ENCODE measurements at regions not wholly inside any gene's neighbourhood (a gene's known extent, or its start where the extent isn't known, plus 50 kb on each side); places are given as distances from the start of the nearest gene placed in this dataset.

DNA sequence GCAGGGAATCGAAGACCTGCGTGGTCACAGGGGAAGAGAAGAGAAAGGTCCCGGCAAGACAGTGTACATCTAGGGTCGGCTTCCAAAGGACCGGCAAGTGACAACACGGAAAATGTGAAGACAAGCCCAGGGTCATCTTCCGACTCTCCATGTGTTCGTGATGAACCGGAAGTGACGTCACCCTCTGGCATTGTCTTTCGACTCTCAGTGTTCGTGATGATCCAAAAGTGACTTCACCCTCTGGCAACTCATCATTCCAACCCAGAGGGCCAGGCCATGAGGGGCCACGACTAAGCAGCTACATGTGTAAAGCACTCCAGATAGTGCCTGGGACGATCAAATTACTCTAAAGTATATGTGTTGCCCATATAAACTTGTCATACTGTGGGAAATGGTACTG lies 290.8 kb downstream of the THBS2 start:
- Histone ChIP-seq H3K4me3 (no peak overlapping the region), H3K4me1 (no peaks in the 10 kb centered on the region), H3K9me3 (peaks cover 3% of the 10 kb centered on the region; the same call in 1 of the 3 replicates), H3K27ac (no peak overlapping the region), H3K4me2 (no peak overlapping the region)
- no peak for FAIRE-seq
- ChIA-PET POLR2A (no interaction called here), CTCF (no interaction called here)
- no peak for DNase-seq (ENCODE audit: low read depth in 1 of 2, low spot score in 1 of 2)
- WGBS (ENCODE audit: missing lambda C conversion rate), result 58% methylated on average over 14 of the region's 14 CpGs
- no peak for ATAC-seq
- TF ChIP-seq EP300 (IDR thresholded peaks at IDR 0.05), result no peak

DNA sequence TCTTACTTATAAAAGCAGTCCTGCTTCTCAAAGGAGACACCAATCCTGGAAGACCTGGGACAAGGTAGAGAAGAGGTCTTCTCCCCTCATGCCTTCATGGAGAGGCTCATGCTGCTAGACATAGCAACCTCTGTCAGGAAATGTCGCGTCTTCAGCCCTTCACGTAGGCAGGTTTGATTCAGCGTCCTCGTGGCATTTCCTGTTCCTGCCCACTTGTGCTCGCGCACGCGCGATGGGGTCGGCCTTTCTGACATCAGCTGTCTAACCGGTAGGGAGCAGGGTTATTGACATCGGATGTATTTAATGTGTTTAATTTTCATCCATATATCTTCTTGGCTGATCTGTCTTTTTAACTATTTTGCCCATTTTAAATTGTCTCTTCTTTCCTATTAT lies 292.4 kb downstream of the THBS2 start:
- no peak for TF ChIP-seq POLR2AphosphoS2 (conservative IDR thresholded peaks at IDR 0.05; ENCODE audit: low read length)
- TF ChIP-seq CEBPB (IDR thresholded peaks at IDR 0.05), result no peak
- TF ChIP-seq, protein P1, sequence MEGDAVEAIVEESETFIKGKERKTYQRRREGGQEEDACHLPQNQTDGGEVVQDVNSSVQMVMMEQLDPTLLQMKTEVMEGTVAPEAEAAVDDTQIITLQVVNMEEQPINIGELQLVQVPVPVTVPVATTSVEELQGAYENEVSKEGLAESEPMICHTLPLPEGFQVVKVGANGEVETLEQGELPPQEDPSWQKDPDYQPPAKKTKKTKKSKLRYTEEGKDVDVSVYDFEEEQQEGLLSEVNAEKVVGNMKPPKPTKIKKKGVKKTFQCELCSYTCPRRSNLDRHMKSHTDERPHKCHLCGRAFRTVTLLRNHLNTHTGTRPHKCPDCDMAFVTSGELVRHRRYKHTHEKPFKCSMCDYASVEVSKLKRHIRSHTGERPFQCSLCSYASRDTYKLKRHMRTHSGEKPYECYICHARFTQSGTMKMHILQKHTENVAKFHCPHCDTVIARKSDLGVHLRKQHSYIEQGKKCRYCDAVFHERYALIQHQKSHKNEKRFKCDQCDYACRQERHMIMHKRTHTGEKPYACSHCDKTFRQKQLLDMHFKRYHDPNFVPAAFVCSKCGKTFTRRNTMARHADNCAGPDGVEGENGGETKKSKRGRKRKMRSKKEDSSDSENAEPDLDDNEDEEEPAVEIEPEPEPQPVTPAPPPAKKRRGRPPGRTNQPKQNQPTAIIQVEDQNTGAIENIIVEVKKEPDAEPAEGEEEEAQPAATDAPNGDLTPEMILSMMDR (IDR thresholded peaks at IDR 0.05), result no peak
- TF ChIP-seq, protein P2, sequence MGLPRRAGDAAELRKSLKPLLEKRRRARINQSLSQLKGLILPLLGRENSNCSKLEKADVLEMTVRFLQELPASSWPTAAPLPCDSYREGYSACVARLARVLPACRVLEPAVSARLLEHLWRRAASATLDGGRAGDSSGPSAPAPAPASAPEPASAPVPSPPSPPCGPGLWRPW (IDR thresholded peaks at IDR 0.05), result no peak
- no peak for TF ChIP-seq NFE2L2 (conservative IDR thresholded peaks at IDR 0.05; ENCODE audit: low read length)
- TF ChIP-seq BHLHE40 (IDR thresholded peaks at IDR 0.05; ENCODE audit: low read depth, low read length), result no peak
- TF ChIP-seq MYC (IDR thresholded peaks at IDR 0.05; ENCODE audit: borderline replicate concordance, low read length), result no peak
- TF ChIP-seq RARB (CRISPR knock-in tag; IDR thresholded peaks at IDR 0.05), result no peak
- TF ChIP-seq ESRRA (IDR thresholded peaks at IDR 0.05; ENCODE audit: borderline replicate concordance, low read length), result no peak
- TF ChIP-seq PHF8 (IDR thresholded peaks at IDR 0.05; ENCODE audit: borderline replicate concordance, low read depth), result no peak
- TF ChIP-seq EP300 (IDR thresholded peaks at IDR 0.05), result no peak
- TF ChIP-seq JUN (IDR thresholded peaks at IDR 0.05), result no peak
- TF ChIP-seq HDAC2 (IDR thresholded peaks at IDR 0.05), result no peak
- TF ChIP-seq CHD2 (IDR thresholded peaks at IDR 0.05; ENCODE audit: low read length, partially characterized antibody), result no peak
- ChIA-PET POLR2A (no interaction called here), CTCF (no interaction called here)
- Histone ChIP-seq H3K4me3 (no peak overlapping the region), H3K9me3 (peaks cover 3% of the 10 kb centered on the region; the same call in 1 of the 3 replicates), H3K4me1 (peaks cover 7% of the 10 kb centered on the region; the same call in 2 of the 3 replicates), H3K4me2 (no peak overlapping the region), H3K27ac (no peak overlapping the region)
- ATAC-seq, result no peak
- DNase-seq (ENCODE audit: low read depth in 1 of 2, low spot score in 1 of 2), result no peak
- WGBS (ENCODE audit: missing lambda C conversion rate), result 95% methylated on average over 13 of the region's 13 CpGs
- no peak for FAIRE-seq

DNA sequence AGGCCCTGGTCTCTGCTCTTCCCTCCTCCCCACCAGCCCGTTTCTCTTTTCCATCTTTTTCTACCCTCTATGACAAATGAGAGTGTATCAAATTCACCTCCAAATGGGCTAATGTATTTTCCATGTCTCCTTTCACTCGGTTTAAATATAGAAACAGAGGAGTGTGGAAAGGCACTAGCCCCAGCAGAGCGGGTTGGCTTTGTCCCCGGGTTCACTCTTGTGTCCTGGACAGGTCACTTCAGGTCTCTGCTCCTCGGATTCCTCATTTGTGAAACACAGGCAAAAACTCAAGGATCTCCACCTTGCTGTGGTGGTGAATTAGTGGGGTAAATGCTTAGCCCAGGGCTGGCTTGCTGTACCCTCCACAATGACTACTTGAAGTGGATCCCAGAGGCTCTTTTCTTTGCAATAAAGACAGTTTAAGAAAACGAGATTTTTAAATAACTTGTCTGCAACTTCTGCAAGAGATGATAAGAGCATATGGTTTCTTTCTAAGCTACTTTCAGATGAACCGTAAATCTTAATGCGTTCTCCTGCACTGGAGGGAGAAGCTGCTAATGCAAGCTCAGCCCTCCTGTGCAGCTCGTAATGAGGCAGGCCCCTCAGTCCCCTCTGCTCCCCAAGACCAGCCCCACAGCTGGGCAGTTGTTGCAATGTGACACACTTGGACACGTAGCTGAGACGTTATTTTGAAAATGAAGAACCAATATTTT lies 292.9 kb downstream of the THBS2 start:
- POLR2A ChIA-PET, result no interaction called here
- no peak overlapping the region for H3K4me2 ChIP-seq
- WGBS (ENCODE audit: missing lambda C conversion rate), result 40% methylated on average over 11 of the region's 11 CpGs

More for the DNA sequence above, 292.9 kb downstream of the THBS2 start:
- Histone ChIP-seq H3K27ac (no peak overlapping the region), H3K4me3 (no peak overlapping the region), H3K9me3 (peaks cover 3% of the 10 kb centered on the region; the same call in 1 of the 3 replicates), H3K4me1 (peaks cover 7% of the 10 kb centered on the region; the same call in 2 of the 3 replicates)
- FAIRE-seq (no peak), DNase-seq (ENCODE audit: low read depth in 1 of 2, low spot score in 1 of 2) (no peak), ATAC-seq (no peak)
- no peak for TF ChIP-seq HEYL (CRISPR knock-in tag; IDR thresholded peaks at IDR 0.05)
- TF ChIP-seq ESRRA (IDR thresholded peaks at IDR 0.05; ENCODE audit: borderline replicate concordance, low read length), result no peak
- TF ChIP-seq ZC3H11A (IDR thresholded peaks at IDR 0.05), result no peak
- TF ChIP-seq BHLHE40 (IDR thresholded peaks at IDR 0.05; ENCODE audit: low read depth, low read length), result no peak
- TF ChIP-seq KDM1A (IDR thresholded peaks at IDR 0.05; ENCODE audit: low read depth), result no peak
- no peak for TF ChIP-seq RFX5 (IDR thresholded peaks at IDR 0.05)
- TF ChIP-seq, protein P3, sequence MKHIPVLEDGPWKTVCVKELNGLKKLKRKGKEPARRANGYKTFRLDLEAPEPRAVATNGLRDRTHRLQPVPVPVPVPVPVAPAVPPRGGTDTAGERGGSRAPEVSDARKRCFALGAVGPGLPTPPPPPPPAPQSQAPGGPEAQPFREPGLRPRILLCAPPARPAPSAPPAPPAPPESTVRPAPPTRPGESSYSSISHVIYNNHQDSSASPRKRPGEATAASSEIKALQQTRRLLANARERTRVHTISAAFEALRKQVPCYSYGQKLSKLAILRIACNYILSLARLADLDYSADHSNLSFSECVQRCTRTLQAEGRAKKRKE (CRISPR knock-in tag; IDR thresholded peaks at IDR 0.05; ENCODE audit: low read depth), result no peak
- TF ChIP-seq, protein P2 (IDR thresholded peaks at IDR 0.05), result no peak
- TF ChIP-seq EP300 (IDR thresholded peaks at IDR 0.05), result no peak
- TF ChIP-seq POLR2A (IDR thresholded peaks at IDR 0.05; ENCODE audit: low read length), result no peak
- CTCF ChIA-PET, result no interaction called here

Data from A549 (cell line).